ENCODE measurements at regions not wholly inside any gene's neighbourhood (a gene's known extent, or its start where the extent isn't known, plus 50 kb on each side); places are given as distances from the start of the nearest gene placed in this dataset.

DNA sequence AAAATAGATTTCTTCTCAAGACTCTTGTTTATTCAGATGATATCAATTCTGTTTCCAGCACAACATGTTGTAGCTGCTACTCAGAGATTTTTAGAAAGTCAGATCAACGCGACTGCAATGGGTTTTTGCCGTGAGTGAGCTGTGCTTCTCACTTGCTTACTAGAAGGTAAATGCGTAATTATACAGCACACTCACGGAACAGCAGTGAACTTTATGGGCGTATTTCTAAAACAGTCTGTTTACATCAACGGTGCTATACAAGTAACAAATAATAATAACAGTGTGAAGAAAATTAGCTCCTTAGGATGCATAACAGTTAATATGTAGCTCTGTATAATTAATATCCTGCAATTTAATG is 533.6 kb downstream of the RNF144A start:
- DNase-seq (ENCODE audit: low read depth), result no peak
- TF ChIP-seq, protein P1, sequence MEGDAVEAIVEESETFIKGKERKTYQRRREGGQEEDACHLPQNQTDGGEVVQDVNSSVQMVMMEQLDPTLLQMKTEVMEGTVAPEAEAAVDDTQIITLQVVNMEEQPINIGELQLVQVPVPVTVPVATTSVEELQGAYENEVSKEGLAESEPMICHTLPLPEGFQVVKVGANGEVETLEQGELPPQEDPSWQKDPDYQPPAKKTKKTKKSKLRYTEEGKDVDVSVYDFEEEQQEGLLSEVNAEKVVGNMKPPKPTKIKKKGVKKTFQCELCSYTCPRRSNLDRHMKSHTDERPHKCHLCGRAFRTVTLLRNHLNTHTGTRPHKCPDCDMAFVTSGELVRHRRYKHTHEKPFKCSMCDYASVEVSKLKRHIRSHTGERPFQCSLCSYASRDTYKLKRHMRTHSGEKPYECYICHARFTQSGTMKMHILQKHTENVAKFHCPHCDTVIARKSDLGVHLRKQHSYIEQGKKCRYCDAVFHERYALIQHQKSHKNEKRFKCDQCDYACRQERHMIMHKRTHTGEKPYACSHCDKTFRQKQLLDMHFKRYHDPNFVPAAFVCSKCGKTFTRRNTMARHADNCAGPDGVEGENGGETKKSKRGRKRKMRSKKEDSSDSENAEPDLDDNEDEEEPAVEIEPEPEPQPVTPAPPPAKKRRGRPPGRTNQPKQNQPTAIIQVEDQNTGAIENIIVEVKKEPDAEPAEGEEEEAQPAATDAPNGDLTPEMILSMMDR (conservative IDR thresholded peaks at IDR 0.05; ENCODE audit: control insufficient read depth, insufficient read depth, low read depth, low read length), result no peak
- H3K4me3 ChIP-seq (ENCODE audit: control insufficient read depth, low read depth, low read length), result no peak overlapping the region

DNA sequence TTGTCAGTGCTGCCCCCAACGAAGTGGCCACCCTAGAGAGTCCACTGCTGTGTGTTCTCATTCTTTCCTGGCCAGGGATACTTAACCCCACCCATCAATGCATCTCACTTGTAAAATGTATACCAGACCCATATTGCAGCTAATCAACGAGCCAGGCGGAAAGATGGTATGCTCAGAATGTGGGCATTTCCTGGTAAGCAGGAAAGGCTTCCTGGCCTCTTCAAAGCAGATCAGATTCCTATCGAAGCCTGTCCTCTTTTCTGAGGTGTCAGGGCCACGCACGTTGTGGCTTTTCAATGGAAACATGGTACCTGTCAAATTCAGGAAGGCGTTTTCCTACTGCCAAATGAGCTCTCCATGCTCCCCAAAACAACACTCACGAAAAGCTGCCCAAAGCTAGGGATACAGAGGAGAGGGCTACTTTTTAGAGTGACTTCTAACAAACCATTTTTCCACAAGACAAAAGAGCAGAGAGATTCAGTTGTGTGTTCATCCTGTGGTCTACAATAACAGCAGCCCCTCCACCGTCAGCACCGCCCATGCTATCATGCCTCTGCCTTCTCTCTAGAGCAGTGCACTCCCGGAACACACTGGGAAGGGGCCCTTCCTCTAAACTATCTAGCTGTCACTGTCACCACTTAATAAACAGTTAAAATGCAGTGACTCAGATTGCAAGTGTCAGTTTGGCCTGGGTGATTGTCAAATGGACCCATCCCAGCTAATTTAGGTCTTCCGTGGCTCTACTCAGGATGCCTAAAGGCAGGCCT is 535.1 kb downstream of the RNF144A start:
- DNase-seq (ENCODE audit: low read depth), result no peak
- no peak overlapping the region for H3K4me3 ChIP-seq (ENCODE audit: control insufficient read depth, low read depth, low read length)
- TF ChIP-seq, protein P1 (conservative IDR thresholded peaks at IDR 0.05; ENCODE audit: control insufficient read depth, insufficient read depth, low read depth, low read length), result no peak

DNA sequence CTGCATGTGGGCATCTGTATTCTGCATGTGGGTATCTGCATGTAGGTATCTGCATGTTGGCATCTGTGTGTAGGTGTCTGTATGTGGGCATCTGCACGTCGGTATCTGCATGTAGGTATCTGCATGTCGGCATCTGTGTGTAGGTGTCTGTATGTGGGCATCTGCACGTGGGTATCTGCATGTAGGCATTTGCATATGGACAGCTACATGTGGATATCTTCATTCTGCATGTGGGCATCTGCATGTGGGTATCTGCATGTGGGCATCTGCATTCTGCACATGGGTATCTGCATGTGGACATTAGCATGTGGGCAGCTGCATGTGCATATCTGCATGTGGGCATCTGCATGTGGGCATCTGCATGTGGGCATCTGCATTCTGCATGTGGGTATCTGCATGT is 537.4 kb downstream of the RNF144A start:
- TF ChIP-seq, protein P1 (conservative IDR thresholded peaks at IDR 0.05; ENCODE audit: control insufficient read depth, insufficient read depth, low read depth, low read length), result no peak

DNA sequence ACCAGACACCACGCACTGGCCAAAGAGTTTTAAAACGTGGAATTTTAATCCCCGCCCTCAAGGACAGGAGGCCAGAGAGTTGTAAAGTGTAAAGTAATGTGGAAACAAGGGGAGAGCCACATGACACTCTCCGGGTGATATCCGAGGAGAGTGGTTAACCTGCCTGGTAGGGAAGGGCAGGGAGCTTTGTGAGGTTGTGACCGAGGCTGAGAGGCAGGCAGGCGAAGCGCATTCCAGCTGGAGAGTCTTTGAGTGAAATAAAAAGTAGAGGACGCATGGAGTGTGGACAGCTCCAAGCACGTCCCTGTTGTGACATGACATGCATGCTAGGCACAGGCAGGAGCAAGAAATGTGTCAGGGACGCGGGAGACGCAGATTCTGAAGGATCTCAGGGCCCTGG is 539.5 kb downstream of the RNF144A start:
- no peak overlapping the region for H3K4me3 ChIP-seq (ENCODE audit: control insufficient read depth, low read depth, low read length)
- TF ChIP-seq, protein P1 (conservative IDR thresholded peaks at IDR 0.05; ENCODE audit: control insufficient read depth, insufficient read depth, low read depth, low read length), result no peak
- no peak for DNase-seq (ENCODE audit: low read depth)

More for the DNA sequence above, 537.4 kb downstream of the RNF144A start:
- DNase-seq (ENCODE audit: low read depth), result no peak
- no peak overlapping the region for H3K4me3 ChIP-seq (ENCODE audit: control insufficient read depth, low read depth, low read length)

DNA sequence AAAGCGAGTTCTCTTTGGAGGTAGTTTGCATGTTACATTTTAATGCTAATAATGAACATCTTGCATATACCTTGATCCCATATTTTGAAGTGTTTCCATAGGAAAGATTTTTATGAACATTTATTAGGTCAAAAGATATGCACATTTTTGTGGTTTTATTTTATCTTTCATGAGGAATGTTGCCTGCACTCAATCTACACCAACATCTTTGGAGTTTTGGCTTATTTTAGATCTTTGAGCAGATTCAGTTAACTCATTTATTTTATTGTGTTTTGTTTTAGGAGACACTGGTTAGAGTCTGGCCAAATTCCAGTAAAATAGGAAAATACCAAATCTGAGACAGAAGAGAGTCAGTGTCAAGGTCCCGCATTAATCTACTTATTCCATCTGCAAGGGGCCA is 540.9 kb downstream of the RNF144A start:
- no peak for DNase-seq (ENCODE audit: low read depth)
- no peak overlapping the region for H3K4me3 ChIP-seq (ENCODE audit: control insufficient read depth, low read depth, low read length)
- TF ChIP-seq, protein P1 (conservative IDR thresholded peaks at IDR 0.05; ENCODE audit: control insufficient read depth, insufficient read depth, low read depth, low read length), result no peak

DNA sequence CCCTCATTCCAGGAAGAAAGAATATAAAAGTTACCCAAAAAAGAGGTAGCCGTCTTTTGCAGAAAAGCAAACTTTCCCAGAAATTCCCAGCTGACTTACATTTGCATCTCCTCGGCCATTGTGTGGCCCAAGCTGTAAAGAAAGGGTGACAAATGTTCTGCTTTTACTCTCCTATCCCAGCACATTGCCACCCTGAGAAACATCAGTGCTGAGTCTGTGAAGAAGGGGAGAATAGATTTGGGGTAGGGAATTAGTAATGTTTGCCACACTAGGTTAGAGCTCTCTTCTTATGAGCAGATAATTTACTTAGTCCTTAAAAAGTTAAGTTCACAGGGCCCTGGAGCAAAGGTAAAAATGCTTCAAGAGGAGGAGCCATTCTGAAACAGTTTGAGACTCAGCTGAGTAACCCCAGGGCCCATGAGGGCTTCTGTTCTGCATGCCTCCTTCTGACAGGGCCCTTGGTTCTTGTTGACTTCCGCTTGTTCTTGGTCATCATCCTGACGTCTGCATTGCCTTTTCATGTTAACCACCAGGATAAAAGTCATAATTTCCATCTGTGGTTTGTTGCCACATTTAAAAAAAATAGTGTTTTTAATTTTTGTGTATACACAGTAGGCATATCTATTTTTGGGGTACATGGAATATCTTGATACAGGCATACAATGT is 550.7 kb downstream of the RNF144A start:
- no peak overlapping the region for H3K4me3 ChIP-seq (ENCODE audit: control insufficient read depth, low read depth, low read length)
- TF ChIP-seq, protein P1 (conservative IDR thresholded peaks at IDR 0.05; ENCODE audit: control insufficient read depth, insufficient read depth, low read depth, low read length), result no peak
- DNase-seq (ENCODE audit: low read depth), result no peak

All from fibroblast of mammary gland (primary cell).